Gastroesophageal sphincter (tissue), 3 donors: ENCODE measurements at regions not wholly inside any gene's neighbourhood (a gene's known extent, or its start where the extent isn't known, plus 50 kb on each side); places are given as distances from the start of the nearest gene placed in this dataset.

Experiments
- EP300 ChIP-seq: sonication (generic); formaldehyde crosslinking; IDR thresholded peaks from one replicate; pipeline ENCODE4 v1.6.1; 2017; ENCODE audit warnings: antibody characterized with exemption, mild to moderate bottlenecking
- POLR2A ChIP-seq, 2 donors: fragments of 450-650 bp; IDR thresholded peaks; one replicate each; pipeline ENCODE4 v1.6.1; 2017; ENCODE audit warnings: antibody characterized with exemption in 2 of 2, mild to moderate bottlenecking in 2 of 2, moderate library complexity in 1 of 2
- TF ChIP-seq, protein P1 (sequence below), 4 experiments: fragments of 200-600 bp in 2 of 4; fragments of 450-650 bp in 2 of 4; sonication (generic) in 1 of 4; IDR thresholded peaks; one replicate each; pipeline ENCODE4 v1.5.1; 2017 to 2019; ENCODE audit warnings: antibody characterized with exemption in 4 of 4, mild to moderate bottlenecking in 2 of 4, moderate library complexity in 2 of 4

DNA sequence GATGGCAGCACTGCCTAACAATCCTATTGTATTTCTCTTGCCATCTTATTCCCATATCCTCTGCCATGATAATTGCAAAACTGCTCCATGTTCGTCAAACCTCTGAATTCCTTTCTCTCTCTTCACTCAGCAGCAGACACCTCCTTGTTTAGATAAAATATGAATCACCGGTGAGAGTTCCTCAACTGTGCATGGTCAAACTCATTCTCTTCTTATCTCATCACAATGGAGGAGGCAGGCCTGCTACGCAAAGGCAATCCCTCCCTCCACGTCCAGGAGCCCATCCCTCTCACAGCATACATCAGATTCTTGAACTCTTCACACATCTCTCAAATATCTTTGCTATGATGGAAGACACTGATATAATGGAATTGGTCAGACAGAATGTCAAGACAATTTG lies 90.1 kb upstream of the DAAM1 start:
- TF ChIP-seq, protein P1, sequence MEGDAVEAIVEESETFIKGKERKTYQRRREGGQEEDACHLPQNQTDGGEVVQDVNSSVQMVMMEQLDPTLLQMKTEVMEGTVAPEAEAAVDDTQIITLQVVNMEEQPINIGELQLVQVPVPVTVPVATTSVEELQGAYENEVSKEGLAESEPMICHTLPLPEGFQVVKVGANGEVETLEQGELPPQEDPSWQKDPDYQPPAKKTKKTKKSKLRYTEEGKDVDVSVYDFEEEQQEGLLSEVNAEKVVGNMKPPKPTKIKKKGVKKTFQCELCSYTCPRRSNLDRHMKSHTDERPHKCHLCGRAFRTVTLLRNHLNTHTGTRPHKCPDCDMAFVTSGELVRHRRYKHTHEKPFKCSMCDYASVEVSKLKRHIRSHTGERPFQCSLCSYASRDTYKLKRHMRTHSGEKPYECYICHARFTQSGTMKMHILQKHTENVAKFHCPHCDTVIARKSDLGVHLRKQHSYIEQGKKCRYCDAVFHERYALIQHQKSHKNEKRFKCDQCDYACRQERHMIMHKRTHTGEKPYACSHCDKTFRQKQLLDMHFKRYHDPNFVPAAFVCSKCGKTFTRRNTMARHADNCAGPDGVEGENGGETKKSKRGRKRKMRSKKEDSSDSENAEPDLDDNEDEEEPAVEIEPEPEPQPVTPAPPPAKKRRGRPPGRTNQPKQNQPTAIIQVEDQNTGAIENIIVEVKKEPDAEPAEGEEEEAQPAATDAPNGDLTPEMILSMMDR (IDR thresholded peaks at IDR 0.05), result no peak
- TF ChIP-seq POLR2A (IDR thresholded peaks at IDR 0.05) (no peak), EP300 (no peak)
